ENCODE measurements at regions not wholly inside any gene's neighbourhood (a gene's known extent, or its start where the extent isn't known, plus 50 kb on each side); places are given as distances from the start of the nearest gene placed in this dataset.

GRCh38 chr20:54294094-54294493, 86.2 kb downstream of the PFDN4 start:
- H3K27me3 Mint-ChIP-seq, result peaks cover 15% of the 10 kb centered on the region
- no peak overlapping the region for H3K27ac ChIP-seq (ENCODE audit: low read length in 2 of 2)
- H3K9ac ChIP-seq (ENCODE audit: low read length), result no peak overlapping the region
- H2AFZ ChIP-seq (ENCODE audit: insufficient read depth, low read depth, low read length, poor library complexity, severe bottlenecking), result no peak overlapping the region
- H3K36me3 ChIP-seq (replicated peaks in 1 of 2; ENCODE audit: control extremely low read depth in 1 of 2, control insufficient read depth in 1 of 2, extremely low read depth in 1 of 2, insufficient read depth in 2 of 2, low read length in 1 of 2), result no peaks in the 10 kb centered on the region
- H4K20me1 ChIP-seq (ENCODE audit: control insufficient read depth, insufficient read depth, low read length, poor library complexity, severe bottlenecking), result no peaks in the 10 kb centered on the region
- POLR2A ChIA-PET, result no interaction called here
- no peak for ATAC-seq (ENCODE audit: low read depth)
- no peaks in the 10 kb centered on the region for H3K9me3 ChIP-seq (ENCODE audit: control extremely low read depth in 1 of 3, control insufficient read depth in 2 of 3, insufficient read depth in 1 of 3, low read length in 2 of 3)
- CTCF ChIA-PET, result no interaction called here
- H3K27ac Mint-ChIP-seq, result no peak overlapping the region
- H3K4me3 Mint-ChIP-seq, result no peak overlapping the region
- no peak for DNase-seq
- WGBS (ENCODE audit: insufficient coverage), result no CpG with 5 or more reads among the region's 2 CpGs
- no peak overlapping the region for H3K4me2 ChIP-seq (replicated peaks; ENCODE audit: low read depth, low read length, poor library complexity, severe bottlenecking)
- H3K4me1 Mint-ChIP-seq, result no peaks in the 10 kb centered on the region
- peaks cover 0 to 8% (median 2%) of the 10 kb centered on the region in 4 experiments for H3K27me3 ChIP-seq (replicated peaks in 1 of 4; ENCODE audit: control extremely low read depth in 1 of 4, control insufficient read depth in 3 of 4, insufficient read depth in 4 of 4, low read length in 3 of 4)
- no peaks in the 10 kb centered on the region for H3K79me2 ChIP-seq (ENCODE audit: control insufficient read depth, insufficient read depth, low read length)
- H3K4me1 ChIP-seq (ENCODE audit: control insufficient read depth in 2 of 2, insufficient read depth in 2 of 2, low read length in 2 of 2), result no peaks in the 10 kb centered on the region
- no peaks in the 10 kb centered on the region for H3K9me3 Mint-ChIP-seq (ENCODE audit: insufficient read depth)
- H3K4me3 ChIP-seq (ENCODE audit: control extremely low read depth in 1 of 5, extremely low read depth in 1 of 5, insufficient read depth in 1 of 5, low read depth in 2 of 5, low read length in 4 of 5), result no peak overlapping the region
- no peak for TF ChIP-seq CTCF (IDR thresholded peaks at IDR 0.05)
- TF ChIP-seq EZH2 (IDR thresholded peaks at IDR 0.05; ENCODE audit: borderline replicate concordance, insufficient read depth, low read depth, low read length, poor library complexity, severe bottlenecking), result no peak
- intact Hi-C loops (cut with micrococcal nuclease), result no loop called here

DNA sequence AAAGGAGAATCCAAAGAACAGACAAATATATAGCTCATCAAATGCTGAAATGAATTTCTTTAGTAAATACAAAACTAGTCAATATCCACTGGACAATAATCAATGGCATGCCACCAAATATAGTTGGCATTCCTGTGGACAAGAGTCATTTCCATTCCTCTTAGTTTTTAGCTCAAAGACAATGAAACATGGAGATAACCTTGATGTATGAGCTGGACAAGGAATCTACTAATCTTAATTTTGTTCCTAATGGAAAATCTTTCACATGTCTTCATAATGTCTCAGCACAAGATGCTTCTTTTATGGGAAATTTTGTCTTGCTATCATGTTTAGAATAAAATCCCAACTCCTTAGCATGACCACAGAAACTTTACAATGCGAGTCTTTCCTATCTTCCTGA, 87.8 kb downstream of the PFDN4 start:
- intact Hi-C loops (cut with micrococcal nuclease), result no loop called here
- H3K9ac ChIP-seq (ENCODE audit: low read length), result no peak overlapping the region
- WGBS (ENCODE audit: insufficient coverage), result 100% methylated on average over 1 of the region's 1 CpG
- ATAC-seq (ENCODE audit: low read depth), result no peak
- H3K4me3 ChIP-seq (ENCODE audit: control extremely low read depth in 1 of 5, extremely low read depth in 1 of 5, insufficient read depth in 1 of 5, low read depth in 2 of 5, low read length in 4 of 5), result no peak overlapping the region
- CTCF ChIA-PET, result no interaction called here
- Mint-ChIP-seq H3K4me1 (no peaks in the 10 kb centered on the region), H3K27me3 (peaks cover 16% of the 10 kb centered on the region), H3K9me3 (ENCODE audit: insufficient read depth) (no peaks in the 10 kb centered on the region), H3K4me3 (no peak overlapping the region), H3K27ac (no peak overlapping the region)
- H3K36me3 ChIP-seq (replicated peaks in 1 of 2; ENCODE audit: control extremely low read depth in 1 of 2, control insufficient read depth in 1 of 2, extremely low read depth in 1 of 2, insufficient read depth in 2 of 2, low read length in 1 of 2), result no peaks in the 10 kb centered on the region
- no peaks in the 10 kb centered on the region for H3K9me3 ChIP-seq (ENCODE audit: control extremely low read depth in 1 of 3, control insufficient read depth in 2 of 3, insufficient read depth in 1 of 3, low read length in 2 of 3)
- no peak for DNase-seq
- peaks cover 0 to 8% (median 2%) of the 10 kb centered on the region in 4 experiments for H3K27me3 ChIP-seq (replicated peaks in 1 of 4; ENCODE audit: control extremely low read depth in 1 of 4, control insufficient read depth in 3 of 4, insufficient read depth in 4 of 4, low read length in 3 of 4)
- no peak overlapping the region for H3K4me2 ChIP-seq (replicated peaks; ENCODE audit: low read depth, low read length, poor library complexity, severe bottlenecking)
- H2AFZ ChIP-seq (ENCODE audit: insufficient read depth, low read depth, low read length, poor library complexity, severe bottlenecking), result no peak overlapping the region
- no peaks in the 10 kb centered on the region for H3K79me2 ChIP-seq (ENCODE audit: control insufficient read depth, insufficient read depth, low read length)
- H3K27ac ChIP-seq (ENCODE audit: low read length in 2 of 2), result no peak overlapping the region
- TF ChIP-seq CTCF (IDR thresholded peaks at IDR 0.05) (no peak), EZH2 (IDR thresholded peaks at IDR 0.05; ENCODE audit: borderline replicate concordance, insufficient read depth, low read depth, low read length, poor library complexity, severe bottlenecking) (no peak)
- H3K4me1 ChIP-seq (ENCODE audit: control insufficient read depth in 2 of 2, insufficient read depth in 2 of 2, low read length in 2 of 2), result no peaks in the 10 kb centered on the region
- POLR2A ChIA-PET, result no interaction called here
- no peaks in the 10 kb centered on the region for H4K20me1 ChIP-seq (ENCODE audit: control insufficient read depth, insufficient read depth, low read length, poor library complexity, severe bottlenecking)

Measured in B cell (primary cell).